Endodermal cell (in vitro differentiated cells): ENCODE measurements at regions not wholly inside any gene's neighbourhood (a gene's known extent, or its start where the extent isn't known, plus 50 kb on each side); places are given as distances from the start of the nearest gene placed in this dataset.

Experiments
- DNase-seq: peaks from one replicate; pipeline ENCODE4 v3.0.0-alpha.2; 2017
- H3K27ac ChIP-seq: 2 replicates; pipeline ENCODE4 v1.5.1; 2013; ENCODE audit warnings: mild to moderate bottlenecking, low read depth, low read length, moderate library complexity
- H3K27me3 ChIP-seq: 2 replicates; pipeline ENCODE4 v1.6.1; 2013; ENCODE audit warnings: mild to moderate bottlenecking, low read length, moderate library complexity; ENCODE audit not compliant: insufficient read depth, control insufficient read depth, poor library complexity, severe bottlenecking
- H3K36me3 ChIP-seq: 2 replicates; pipeline ENCODE4 v1.7.0; 2013; ENCODE audit warnings: mild to moderate bottlenecking, low read length, moderate library complexity; ENCODE audit not compliant: control insufficient read depth, insufficient read depth
- H3K4me1 ChIP-seq: one replicate; pipeline ENCODE4 v1.7.0; 2013; ENCODE audit warnings: low read length; ENCODE audit not compliant: control insufficient read depth, insufficient read depth
- H3K4me3 ChIP-seq: 2 replicates; pipeline ENCODE4 v1.5.1; 2013; ENCODE audit warnings: mild to moderate bottlenecking, low read length, moderate library complexity
- H3K9ac ChIP-seq: 2 replicates; pipeline ENCODE4 v1.6.1; 2013; ENCODE audit warnings: mild to moderate bottlenecking, low read length, moderate library complexity; ENCODE audit not compliant: poor library complexity, severe bottlenecking; ENCODE audit errors: extremely low read depth
- H3K9me3 ChIP-seq: 2 replicates; pipeline ENCODE4 v1.6.1; 2013; ENCODE audit warnings: mild to moderate bottlenecking, low read length, moderate library complexity; ENCODE audit not compliant: control insufficient read depth
- H3K27ac Mint-ChIP-seq: 2 replicates; pipeline ENCODE4 v1.8.0; 2020; ENCODE audit warnings: mixed read lengths
- H3K27me3 Mint-ChIP-seq: 2 replicates; pipeline ENCODE4 v1.8.0; 2021; ENCODE audit warnings: mild to moderate bottlenecking, mixed read lengths; ENCODE audit not compliant: insufficient read depth
- H3K36me3 Mint-ChIP-seq: 2 replicates; pipeline ENCODE4 v1.8.0; 2020; ENCODE audit warnings: low read depth, mixed read lengths
- H3K4me1 Mint-ChIP-seq: 2 replicates; pipeline ENCODE4 v1.8.0; 2020; ENCODE audit warnings: mixed read lengths
- H3K4me3 Mint-ChIP-seq: 2 replicates; pipeline ENCODE4 v1.8.0; 2020; ENCODE audit warnings: mild to moderate bottlenecking, moderate library complexity, mixed read lengths
- H3K9me3 Mint-ChIP-seq: 2 replicates; pipeline ENCODE4 v1.8.0; 2020; ENCODE audit warnings: mild to moderate bottlenecking, mixed read lengths
- WGBS, 2 experiments: methylation state at CpG; one replicate each; pipeline versions ENCODE4 v1.1.5 to v1.1.7; 2013; ENCODE audit warnings: missing lambda C conversion rate in 2 of 2, mixed read lengths in 1 of 2; ENCODE audit not compliant: insufficient coverage in 1 of 2, insufficient read length in 1 of 2; 5-methylcytosine and 5-hydroxymethylcytosine counted together
- TF ChIP-seq, protein P1 (sequence below): fragments of 200-600 bp; sonication (generic); conservative IDR thresholded peaks from 2 replicates; pipeline ENCODE4 v1.5.0; 2021; ENCODE audit warnings: antibody characterized with exemption, mild to moderate bottlenecking

- Mint-ChIP-seq H3K4me1 (no peaks in the 10 kb centered on the region), H3K27me3 (peaks cover 18% of the 10 kb centered on the region), H3K4me3 (no peak overlapping the region), H3K27ac (no peak overlapping the region), H3K9me3 (no peaks in the 10 kb centered on the region), H3K36me3 (no peaks in the 10 kb centered on the region)
- H3K9ac ChIP-seq, result no peak overlapping the region
- no peaks in the 10 kb centered on the region for H3K9me3 ChIP-seq
- TF ChIP-seq, protein P1, sequence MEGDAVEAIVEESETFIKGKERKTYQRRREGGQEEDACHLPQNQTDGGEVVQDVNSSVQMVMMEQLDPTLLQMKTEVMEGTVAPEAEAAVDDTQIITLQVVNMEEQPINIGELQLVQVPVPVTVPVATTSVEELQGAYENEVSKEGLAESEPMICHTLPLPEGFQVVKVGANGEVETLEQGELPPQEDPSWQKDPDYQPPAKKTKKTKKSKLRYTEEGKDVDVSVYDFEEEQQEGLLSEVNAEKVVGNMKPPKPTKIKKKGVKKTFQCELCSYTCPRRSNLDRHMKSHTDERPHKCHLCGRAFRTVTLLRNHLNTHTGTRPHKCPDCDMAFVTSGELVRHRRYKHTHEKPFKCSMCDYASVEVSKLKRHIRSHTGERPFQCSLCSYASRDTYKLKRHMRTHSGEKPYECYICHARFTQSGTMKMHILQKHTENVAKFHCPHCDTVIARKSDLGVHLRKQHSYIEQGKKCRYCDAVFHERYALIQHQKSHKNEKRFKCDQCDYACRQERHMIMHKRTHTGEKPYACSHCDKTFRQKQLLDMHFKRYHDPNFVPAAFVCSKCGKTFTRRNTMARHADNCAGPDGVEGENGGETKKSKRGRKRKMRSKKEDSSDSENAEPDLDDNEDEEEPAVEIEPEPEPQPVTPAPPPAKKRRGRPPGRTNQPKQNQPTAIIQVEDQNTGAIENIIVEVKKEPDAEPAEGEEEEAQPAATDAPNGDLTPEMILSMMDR, result no peak
- no peak overlapping the region for H3K27ac ChIP-seq
- no peak overlapping the region for H3K4me3 ChIP-seq
- no peak for DNase-seq
- 93% methylated on average over 4 of the region's 4 CpGs; no CpG with 5 or more reads in 1 of the 2 experiments for WGBS, 2 experiments
- H3K4me1 ChIP-seq, result no peaks in the 10 kb centered on the region
- peaks cover 7% of the 10 kb centered on the region for H3K27me3 ChIP-seq
- H3K36me3 ChIP-seq, result no peaks in the 10 kb centered on the region
These were observed 85.6 kb upstream of the HIVEP3 start for GRCh38 chr1:42004322-42004721.

DNA sequence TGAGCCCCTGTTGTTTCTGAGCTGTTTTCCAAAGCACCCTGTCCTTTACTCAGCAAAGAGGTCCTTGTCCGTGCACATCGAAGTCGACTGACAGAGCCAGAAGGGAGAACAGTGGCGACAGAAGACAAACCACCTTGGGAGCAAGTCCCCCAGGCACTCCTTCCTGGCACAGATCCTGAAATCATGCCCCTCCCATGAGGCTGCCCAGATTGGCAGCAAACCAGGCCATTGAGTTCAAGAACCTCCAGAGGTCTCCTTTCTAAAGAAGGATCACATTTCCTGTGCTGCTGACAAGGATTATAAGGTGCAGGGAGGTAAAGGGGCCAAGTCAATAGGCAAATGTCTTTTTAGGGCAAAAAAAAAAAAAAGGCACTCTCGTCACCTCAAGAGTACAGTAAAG is 84.7 kb upstream of the HIVEP3 start:
- no peaks in the 10 kb centered on the region for H3K4me1 Mint-ChIP-seq
- H3K4me3 ChIP-seq, result no peak overlapping the region
- WGBS, 2 experiments, result 86 to 92% methylated on average over 3 to 5 of the region's 5 CpGs
- no peak overlapping the region for H3K9ac ChIP-seq
- peaks cover 12% of the 10 kb centered on the region for H3K27me3 Mint-ChIP-seq
- H3K4me1 ChIP-seq, result no peaks in the 10 kb centered on the region
- H3K27ac ChIP-seq, result no peak overlapping the region
- DNase-seq, result no peak
- TF ChIP-seq, protein P1, result no peak
- no peak overlapping the region for H3K27ac Mint-ChIP-seq
- H3K9me3 Mint-ChIP-seq, result no peaks in the 10 kb centered on the region
- H3K9me3 ChIP-seq, result no peaks in the 10 kb centered on the region
- H3K36me3 Mint-ChIP-seq, result no peaks in the 10 kb centered on the region
- H3K4me3 Mint-ChIP-seq, result no peak overlapping the region
- no peaks in the 10 kb centered on the region for H3K36me3 ChIP-seq
- H3K27me3 ChIP-seq, result peaks cover 7% of the 10 kb centered on the region

DNA sequence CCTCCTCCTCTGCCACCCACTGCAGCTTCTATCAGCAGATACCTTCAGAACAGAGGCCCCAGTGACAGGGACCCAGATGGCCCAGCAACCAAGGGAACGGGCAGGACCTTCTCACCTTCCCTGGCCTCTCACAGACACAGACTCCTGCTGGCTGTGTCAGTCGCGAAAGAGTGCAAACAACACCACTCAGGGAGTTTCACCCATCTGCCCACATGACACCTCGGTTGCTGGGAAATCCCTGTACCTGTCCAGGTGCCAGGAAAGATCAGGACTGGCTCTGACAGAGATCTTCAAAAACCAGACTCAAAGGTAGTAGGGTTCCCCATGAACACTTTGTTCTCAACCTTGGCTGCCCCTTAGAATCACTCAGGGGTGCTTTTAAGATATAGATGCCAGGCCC is 83.5 kb upstream of the HIVEP3 start:
- H3K9ac ChIP-seq, result no peak overlapping the region
- no peak overlapping the region for H3K27ac Mint-ChIP-seq

More for the DNA sequence above, 83.5 kb upstream of the HIVEP3 start:
- Mint-ChIP-seq H3K9me3 (no peaks in the 10 kb centered on the region), H3K27me3 (peaks cover 4% of the 10 kb centered on the region), H3K4me1 (no peaks in the 10 kb centered on the region), H3K36me3 (no peaks in the 10 kb centered on the region), H3K4me3 (no peak overlapping the region)
- 78 to 84% methylated on average over 3 to 4 of the region's 4 CpGs for WGBS, 2 experiments
- no peaks in the 10 kb centered on the region for H3K9me3 ChIP-seq
- no peak overlapping the region for H3K4me3 ChIP-seq
- no peak for DNase-seq
- no peak overlapping the region for H3K27ac ChIP-seq
- no peaks in the 10 kb centered on the region for H3K36me3 ChIP-seq
- H3K27me3 ChIP-seq, result peaks cover 7% of the 10 kb centered on the region
- no peaks in the 10 kb centered on the region for H3K4me1 ChIP-seq
- TF ChIP-seq, protein P1, result no peak
